ENCODE measurements at regions not wholly inside any gene's neighbourhood (a gene's known extent, or its start where the extent isn't known, plus 50 kb on each side); places are given as distances from the start of the nearest gene placed in this dataset.

GRCh38 chr20:22159276-22159675, 425.1 kb downstream of the FOXA2 start:
- Mint-ChIP-seq H3K4me1 (ENCODE audit: low read depth) (no peaks in the 10 kb centered on the region), H3K27me3 (ENCODE audit: low read depth) (peaks cover 6% of the 10 kb centered on the region), H3K9me3 (ENCODE audit: low read depth) (no peaks in the 10 kb centered on the region), H3K27ac (ENCODE audit: unreplicated experiment) (no peak overlapping the region), H3K36me3 (ENCODE audit: low read depth) (no peaks in the 10 kb centered on the region), H3K4me3 (ENCODE audit: unreplicated experiment) (no peak overlapping the region)
- no peak for TF ChIP-seq CTCF (IDR thresholded peaks at IDR 0.05)
- DNase-seq (ENCODE audit: low spot score) = no peak

- no peak overlapping the region for H3K4me3 Mint-ChIP-seq (ENCODE audit: unreplicated experiment)
- H3K36me3 Mint-ChIP-seq (ENCODE audit: low read depth) = peaks cover 2% of the 10 kb centered on the region
- H3K27ac Mint-ChIP-seq (ENCODE audit: unreplicated experiment) = no peak overlapping the region
- DNase-seq (ENCODE audit: low spot score) = no peak
- no peak for TF ChIP-seq CTCF (IDR thresholded peaks at IDR 0.05)
- H3K4me1 Mint-ChIP-seq (ENCODE audit: low read depth) = no peaks in the 10 kb centered on the region
- peaks cover 49% of the 10 kb centered on the region for H3K9me3 Mint-ChIP-seq (ENCODE audit: low read depth)
- no peaks in the 10 kb centered on the region for H3K27me3 Mint-ChIP-seq (ENCODE audit: low read depth)
Observed at GRCh38 chr20:22127587-22127986, 422.1 kb downstream of the PAX1 start.

- peak; percentile 62 for TF ChIP-seq CTCF (IDR thresholded peaks at IDR 0.05)
- Mint-ChIP-seq H3K27ac (ENCODE audit: unreplicated experiment) (no peak overlapping the region), H3K36me3 (ENCODE audit: low read depth) (no peaks in the 10 kb centered on the region), H3K4me3 (ENCODE audit: unreplicated experiment) (no peak overlapping the region), H3K27me3 (ENCODE audit: low read depth) (no peaks in the 10 kb centered on the region), H3K4me1 (ENCODE audit: low read depth) (no peaks in the 10 kb centered on the region), H3K9me3 (ENCODE audit: low read depth) (peaks cover 6% of the 10 kb centered on the region)
- no peak for DNase-seq (ENCODE audit: low spot score)
Observed at GRCh38 chr20:22106308-22106938, 401.0 kb downstream of the PAX1 start.

GRCh38 chr20:22101606-22102005, 396.1 kb downstream of the PAX1 start:
- H3K4me3 Mint-ChIP-seq (ENCODE audit: unreplicated experiment) = no peak overlapping the region
- peaks cover 12% of the 10 kb centered on the region for H3K9me3 Mint-ChIP-seq (ENCODE audit: low read depth)
- no peak for DNase-seq (ENCODE audit: low spot score)
- no peak for TF ChIP-seq CTCF (IDR thresholded peaks at IDR 0.05)
- no peaks in the 10 kb centered on the region for H3K36me3 Mint-ChIP-seq (ENCODE audit: low read depth)
- H3K27ac Mint-ChIP-seq (ENCODE audit: unreplicated experiment) = no peak overlapping the region
- no peaks in the 10 kb centered on the region for H3K27me3 Mint-ChIP-seq (ENCODE audit: low read depth)
- H3K4me1 Mint-ChIP-seq (ENCODE audit: low read depth) = no peaks in the 10 kb centered on the region

GRCh38 chr20:22100686-22101085, 395.2 kb downstream of the PAX1 start:
- DNase-seq (ENCODE audit: low spot score) = no peak
- Mint-ChIP-seq H3K4me3 (ENCODE audit: unreplicated experiment) (no peak overlapping the region), H3K4me1 (ENCODE audit: low read depth) (no peaks in the 10 kb centered on the region), H3K36me3 (ENCODE audit: low read depth) (no peaks in the 10 kb centered on the region), H3K27me3 (ENCODE audit: low read depth) (no peaks in the 10 kb centered on the region), H3K27ac (ENCODE audit: unreplicated experiment) (no peak overlapping the region), H3K9me3 (ENCODE audit: low read depth) (peaks cover 17% of the 10 kb centered on the region)
- TF ChIP-seq CTCF (IDR thresholded peaks at IDR 0.05) = no peak
